ENCODE measurements at regions not wholly inside any gene's neighbourhood (a gene's known extent, or its start where the extent isn't known, plus 50 kb on each side); places are given as distances from the start of the nearest gene placed in this dataset.

GRCh38 chr10:130576427-130576826, 440.2 kb downstream of the GLRX3 start:
- H2AFZ ChIP-seq = no peak overlapping the region
- 18 to 22% methylated on average over 8 of the region's 8 CpGs for WGBS, 2 experiments (ENCODE audit: low coverage in 1 of 2, low lambda C conversion rate in 2 of 2, missing lambda C conversion rate in 2 of 2)
- no peaks in the 10 kb centered on the region for H3K4me1 ChIP-seq (ENCODE audit: insufficient read depth)
- no peaks in the 10 kb centered on the region for H3K36me3 ChIP-seq (ENCODE audit: low read depth)
- H3K4me2 ChIP-seq (ENCODE audit: unreplicated experiment) = no peak overlapping the region
- H4K20me1 ChIP-seq (ENCODE audit: insufficient read depth) = no peaks in the 10 kb centered on the region
- in situ Hi-C loops (cut with MboI) = no loop called here
- H3K9me2 ChIP-seq (ENCODE audit: insufficient read depth) = no peaks in the 10 kb centered on the region
- no peaks in the 10 kb centered on the region for H3K9me3 ChIP-seq (ENCODE audit: low read depth)
- DNase-seq = no peak
- no peak overlapping the region for H3K4me3 ChIP-seq
- no peak overlapping the region for H3K27ac ChIP-seq
- H3K27me3 ChIP-seq (replicated peaks; ENCODE audit: insufficient read depth) = no peaks in the 10 kb centered on the region
- TF ChIP-seq EZH2 (IDR thresholded peaks at IDR 0.05; ENCODE audit: insufficient read depth, poor library complexity, severe bottlenecking) (no peak), EZH2phosphoT487 (IDR thresholded peaks at IDR 0.05; ENCODE audit: insufficient read depth, low read depth) (no peak)
- H3F3A ChIP-seq (ENCODE audit: insufficient read depth) = no peaks in the 10 kb centered on the region
- H3K9ac ChIP-seq = no peak overlapping the region
- no peaks in the 10 kb centered on the region for H3K79me2 ChIP-seq (ENCODE audit: insufficient read depth)

GRCh38 chr10:130577039-130577438, 440.8 kb downstream of the GLRX3 start:
- Histone ChIP-seq H3K27me3 (replicated peaks; ENCODE audit: insufficient read depth) (no peaks in the 10 kb centered on the region), H3K4me2 (ENCODE audit: unreplicated experiment) (no peak overlapping the region), H3K4me3 (no peak overlapping the region), H3F3A (ENCODE audit: insufficient read depth) (no peaks in the 10 kb centered on the region), H2AFZ (no peak overlapping the region), H3K27ac (no peak overlapping the region), H3K4me1 (ENCODE audit: insufficient read depth) (no peaks in the 10 kb centered on the region), H3K9ac (no peak overlapping the region), H3K79me2 (ENCODE audit: insufficient read depth) (no peaks in the 10 kb centered on the region), H3K9me3 (ENCODE audit: low read depth) (no peaks in the 10 kb centered on the region), H4K20me1 (ENCODE audit: insufficient read depth) (no peaks in the 10 kb centered on the region), H3K36me3 (ENCODE audit: low read depth) (no peaks in the 10 kb centered on the region), H3K9me2 (ENCODE audit: insufficient read depth) (no peaks in the 10 kb centered on the region)
- no peak for DNase-seq
- 30 to 32% methylated on average over 8 of the region's 8 CpGs for whole genome bisulfite sequencing, 2 experiments (ENCODE audit: low coverage in 1 of 2, low lambda C conversion rate in 2 of 2, missing lambda C conversion rate in 2 of 2)
- TF ChIP-seq EZH2 (IDR thresholded peaks at IDR 0.05; ENCODE audit: insufficient read depth, poor library complexity, severe bottlenecking) (no peak), EZH2phosphoT487 (IDR thresholded peaks at IDR 0.05; ENCODE audit: insufficient read depth, low read depth) (no peak)
- in situ Hi-C loops (cut with MboI) = no loop called here

- DNase-seq = no peak
- H3K4me3 ChIP-seq = no peak overlapping the region
- H2AFZ ChIP-seq = no peak overlapping the region
- H3F3A ChIP-seq (ENCODE audit: insufficient read depth) = no peaks in the 10 kb centered on the region
- H3K9ac ChIP-seq = no peak overlapping the region
- H3K9me3 ChIP-seq (ENCODE audit: low read depth) = no peaks in the 10 kb centered on the region
- no peak overlapping the region for H3K27ac ChIP-seq
- 22 to 28% methylated on average over 11 of the region's 11 CpGs for WGBS, 2 experiments (ENCODE audit: low coverage in 1 of 2, low lambda C conversion rate in 2 of 2, missing lambda C conversion rate in 2 of 2)
- H3K36me3 ChIP-seq (ENCODE audit: low read depth) = no peaks in the 10 kb centered on the region
- TF ChIP-seq EZH2phosphoT487 (IDR thresholded peaks at IDR 0.05; ENCODE audit: insufficient read depth, low read depth) = no peak
- TF ChIP-seq EZH2 (IDR thresholded peaks at IDR 0.05; ENCODE audit: insufficient read depth, poor library complexity, severe bottlenecking) = no peak
- H3K9me2 ChIP-seq (ENCODE audit: insufficient read depth) = no peaks in the 10 kb centered on the region
- no peak overlapping the region for H3K4me2 ChIP-seq (ENCODE audit: unreplicated experiment)
- H3K4me1 ChIP-seq (ENCODE audit: insufficient read depth) = no peaks in the 10 kb centered on the region
- in situ Hi-C loops (cut with MboI) = no loop called here
- no peaks in the 10 kb centered on the region for H3K79me2 ChIP-seq (ENCODE audit: insufficient read depth)
- no peaks in the 10 kb centered on the region for H4K20me1 ChIP-seq (ENCODE audit: insufficient read depth)
- H3K27me3 ChIP-seq (replicated peaks; ENCODE audit: insufficient read depth) = no peaks in the 10 kb centered on the region
These were observed 442.5 kb downstream of the GLRX3 start for GRCh38 chr10:130578532-130579289.

DNA sequence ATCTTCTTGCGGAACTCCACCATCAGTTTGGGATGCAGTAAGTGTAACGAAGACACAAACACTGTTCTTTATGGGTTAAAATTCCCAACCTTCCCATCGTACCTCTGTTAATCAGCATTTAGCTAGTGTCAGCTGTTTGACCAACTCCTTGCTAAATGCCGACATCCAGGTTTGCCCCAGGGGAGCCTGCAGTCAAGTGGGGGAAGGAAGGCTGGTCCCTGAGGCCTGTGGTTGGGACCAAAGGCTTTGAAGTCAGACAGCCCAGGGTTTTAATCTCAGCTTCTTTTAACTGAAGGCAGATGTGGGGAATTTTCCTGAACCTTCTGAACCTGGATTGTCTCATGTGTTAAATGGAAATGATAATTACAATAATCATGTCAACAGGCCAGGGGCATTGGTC, 443.7 kb downstream of the GLRX3 start:
- Histone ChIP-seq H3K79me2 (ENCODE audit: insufficient read depth) (no peaks in the 10 kb centered on the region), H3K9ac (no peak overlapping the region), H4K20me1 (ENCODE audit: insufficient read depth) (no peaks in the 10 kb centered on the region), H3K4me2 (ENCODE audit: unreplicated experiment) (no peak overlapping the region), H3F3A (ENCODE audit: insufficient read depth) (no peaks in the 10 kb centered on the region), H3K27me3 (replicated peaks; ENCODE audit: insufficient read depth) (no peaks in the 10 kb centered on the region), H3K4me1 (ENCODE audit: insufficient read depth) (no peaks in the 10 kb centered on the region), H3K4me3 (no peak overlapping the region), H3K27ac (no peak overlapping the region), H2AFZ (no peak overlapping the region), H3K9me3 (ENCODE audit: low read depth) (no peaks in the 10 kb centered on the region), H3K36me3 (ENCODE audit: low read depth) (no peaks in the 10 kb centered on the region), H3K9me2 (ENCODE audit: insufficient read depth) (no peaks in the 10 kb centered on the region)
- WGBS, 2 experiments (ENCODE audit: low coverage in 1 of 2, low lambda C conversion rate in 2 of 2, missing lambda C conversion rate in 2 of 2) = 16 to 18% methylated on average over 4 of the region's 4 CpGs
- DNase-seq = no peak
- TF ChIP-seq EZH2 (IDR thresholded peaks at IDR 0.05; ENCODE audit: insufficient read depth, poor library complexity, severe bottlenecking) (no peak), EZH2phosphoT487 (IDR thresholded peaks at IDR 0.05; ENCODE audit: insufficient read depth, low read depth) (no peak)
- in situ Hi-C loops (cut with MboI) = no loop called here

Measured in GM23248 (cell line).